MM.1S (cell line): ENCODE measurements at regions not wholly inside any gene's neighbourhood (a gene's known extent, or its start where the extent isn't known, plus 50 kb on each side); places are given as distances from the start of the nearest gene placed in this dataset.

Experiments
- DNase-seq: peaks from one replicate; pipeline ENCODE4 v3.0.0-alpha.2; 2015
- H2AFZ ChIP-seq: fragments of 300-600 bp; sonication (generic); 2 replicates; pipeline ENCODE4 v1.6.0; 2016; ENCODE audit warnings: antibody characterized with exemption, low read length
- H3F3A ChIP-seq: fragments of 300-600 bp; sonication (generic); 2 replicates; pipeline ENCODE4 v1.6.1; 2016; ENCODE audit warnings: mild to moderate bottlenecking, antibody characterized with exemption, low read length, moderate library complexity, mixed read lengths; ENCODE audit not compliant: insufficient read depth
- H3K27ac ChIP-seq: fragments of 300-600 bp; sonication (generic); 2 replicates; pipeline ENCODE4 v1.5.1; 2016; ENCODE audit warnings: mild to moderate bottlenecking, low read length
- H3K27me3 ChIP-seq: fragments of 300-600 bp; sonication (generic); replicated peaks from 2 replicates; pipeline ENCODE4 v1.6.0; 2016; ENCODE audit warnings: low read length; ENCODE audit not compliant: insufficient read depth
- H3K36me3 ChIP-seq: fragments of 300-600 bp; sonication (generic); replicated peaks from 2 replicates; pipeline ENCODE4 v1.6.1; 2016; ENCODE audit warnings: mild to moderate bottlenecking, low read length, mixed read lengths; ENCODE audit not compliant: insufficient read depth
- H3K4me1 ChIP-seq: fragments of 300-600 bp; sonication (generic); 2 replicates; pipeline ENCODE4 v1.6.1; 2016; ENCODE audit warnings: low read length, mixed read lengths
- H3K4me2 ChIP-seq: fragments of 300-600 bp; sonication (generic); 2 replicates; pipeline ENCODE4 v1.6.0; 2016; ENCODE audit warnings: low read depth, low read length
- H3K4me3 ChIP-seq: fragments of 300-600 bp; sonication (generic); 2 replicates; pipeline ENCODE4 v1.5.1; 2016; ENCODE audit warnings: low read length, mixed read lengths
- H3K79me2 ChIP-seq: fragments of 300-600 bp; sonication (generic); 2 replicates; pipeline ENCODE4 v1.6.1; 2016; ENCODE audit warnings: mixed run types, low read length, mixed read lengths
- H3K9ac ChIP-seq: fragments of 300-600 bp; sonication (generic); 2 replicates; pipeline ENCODE4 v1.6.1; 2016; ENCODE audit warnings: low read length, mixed read lengths
- H3K9me2 ChIP-seq: fragments of 300-600 bp; sonication (generic); replicated peaks from 2 replicates; pipeline ENCODE4 v1.6.1; 2016; ENCODE audit warnings: mild to moderate bottlenecking, low read length, mixed read lengths; ENCODE audit not compliant: insufficient read depth
- H3K9me3 ChIP-seq: fragments of 300-600 bp; sonication (generic); replicated peaks from 2 replicates; pipeline ENCODE4 v1.6.1; 2016; ENCODE audit warnings: mild to moderate bottlenecking, low read length, mixed read lengths; ENCODE audit not compliant: insufficient read depth
- H4K20me1 ChIP-seq: fragments of 300-600 bp; sonication (generic); 2 replicates; pipeline ENCODE4 v1.6.1; 2016; ENCODE audit warnings: mild to moderate bottlenecking, low read length, moderate library complexity, mixed read lengths; ENCODE audit not compliant: insufficient read depth
- CTCF ChIP-seq: fragments of 300-600 bp; sonication (generic); IDR thresholded peaks from 2 replicates; pipeline ENCODE4 v1.5.1; 2016; ENCODE audit warnings: antibody characterized with exemption, low read length, mixed read lengths
- EZH2 ChIP-seq: fragments of 300-600 bp; sonication (generic); optimal IDR thresholded peaks from 2 replicates; pipeline ENCODE3; 2017; ENCODE audit warnings: low read depth, mild to moderate bottlenecking, antibody characterized with exemption, low read length, mixed read lengths
- EZH2phosphoT487 ChIP-seq: fragments of 300-600 bp; sonication (generic); IDR thresholded peaks from 2 replicates; pipeline ENCODE4 v1.6.1; 2018; ENCODE audit warnings: antibody characterized with exemption, low read length

GRCh38 chr11:19365743-19366410, 125.1 kb upstream of the E2F8 start:
- H3K36me3 ChIP-seq: no peaks in the 10 kb centered on the region
- no peak overlapping the region for H3K4me2 ChIP-seq
- TF ChIP-seq EZH2phosphoT487: no peak
- TF ChIP-seq EZH2: no peak
- no peak for TF ChIP-seq CTCF
- H4K20me1 ChIP-seq: no peaks in the 10 kb centered on the region
- no peak overlapping the region for H3K27ac ChIP-seq
- no peak overlapping the region for H2AFZ ChIP-seq
- H3K4me1 ChIP-seq: peaks cover 15% of the 10 kb centered on the region; the same call in 1 of the 2 replicates
- no peak overlapping the region for H3K9ac ChIP-seq
- H3F3A ChIP-seq: no peaks in the 10 kb centered on the region
- peaks cover 80% of the 10 kb centered on the region for H3K79me2 ChIP-seq
- H3K9me2 ChIP-seq: no peaks in the 10 kb centered on the region
- no peaks in the 10 kb centered on the region for H3K27me3 ChIP-seq
- no peak overlapping the region for H3K4me3 ChIP-seq
- H3K9me3 ChIP-seq: no peaks in the 10 kb centered on the region
- no peak for DNase-seq

- no peak overlapping the region for H3K4me3 ChIP-seq
- no peaks in the 10 kb centered on the region for H3K4me1 ChIP-seq
- peaks cover 89% of the 10 kb centered on the region for H3K79me2 ChIP-seq
- H3K9me2 ChIP-seq: no peaks in the 10 kb centered on the region
- no peak overlapping the region for H3K27ac ChIP-seq
- no peaks in the 10 kb centered on the region for H3F3A ChIP-seq
- no peaks in the 10 kb centered on the region for H4K20me1 ChIP-seq
- no peak overlapping the region for H3K4me2 ChIP-seq
- no peak overlapping the region for H3K9ac ChIP-seq
- H2AFZ ChIP-seq: no peak overlapping the region
- H3K36me3 ChIP-seq: no peaks in the 10 kb centered on the region
- TF ChIP-seq EZH2phosphoT487: no peak
- TF ChIP-seq CTCF: no peak
- no peak for TF ChIP-seq EZH2
- no peaks in the 10 kb centered on the region for H3K9me3 ChIP-seq
- no peak for DNase-seq
- H3K27me3 ChIP-seq: no peaks in the 10 kb centered on the region
These were observed 118.7 kb upstream of the E2F8 start for GRCh38 chr11:19359221-19360000.

GRCh38 chr11:19357943-19358342, 117.2 kb upstream of the E2F8 start:
- Histone ChIP-seq H3K9me2 (no peaks in the 10 kb centered on the region), H3K4me3 (no peak overlapping the region), H3K4me2 (no peak overlapping the region), H3K4me1 (no peaks in the 10 kb centered on the region), H4K20me1 (no peaks in the 10 kb centered on the region), H3K27me3 (no peaks in the 10 kb centered on the region), H2AFZ (no peak overlapping the region), H3K27ac (no peak overlapping the region), H3K9ac (no peak overlapping the region), H3K36me3 (no peaks in the 10 kb centered on the region), H3F3A (no peaks in the 10 kb centered on the region), H3K9me3 (no peaks in the 10 kb centered on the region), H3K79me2 (peaks cover 92% of the 10 kb centered on the region)
- no peak for TF ChIP-seq CTCF
- TF ChIP-seq EZH2: no peak
- TF ChIP-seq EZH2phosphoT487: no peak
- no peak for DNase-seq
